PC-9 (cell line): ENCODE measurements at regions not wholly inside any gene's neighbourhood (a gene's known extent, or its start where the extent isn't known, plus 50 kb on each side); places are given as distances from the start of the nearest gene placed in this dataset.

Source experiments
- EZH2 ChIP-seq: fragments of 200-600 bp; sonication (generic); IDR thresholded peaks from 2 replicates; pipeline ENCODE4 v1.8.0; 2017; ENCODE audit warnings: antibody characterized with exemption, low read depth
- TF ChIP-seq, protein P1 (sequence below): fragments of 200-600 bp; sonication (generic); conservative IDR thresholded peaks from 2 replicates; pipeline ENCODE4 v1.6.1; 2017; ENCODE audit warnings: mixed run types, antibody characterized with exemption, mild to moderate bottlenecking, moderate library complexity

DNA sequence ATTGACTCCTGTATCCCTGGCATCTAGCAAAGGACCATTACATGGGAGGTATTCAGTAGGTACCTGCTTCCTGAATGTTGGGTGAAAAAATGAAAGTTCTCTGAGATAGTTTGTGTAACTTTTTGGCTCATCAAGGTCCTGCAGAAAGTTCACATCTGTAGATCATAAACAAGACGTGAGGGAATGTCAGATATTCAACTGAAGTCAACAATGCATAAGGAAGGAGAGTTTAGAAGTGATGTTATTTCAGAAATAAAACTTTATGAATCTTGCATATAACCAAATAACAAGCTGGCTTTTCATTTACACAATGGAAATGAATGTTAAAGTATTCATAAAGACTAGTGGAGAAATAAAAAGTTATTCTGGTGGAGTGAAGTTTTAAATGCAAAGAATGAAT, 73.4 kb upstream of the RBMS3 start:
- TF ChIP-seq, protein P1, sequence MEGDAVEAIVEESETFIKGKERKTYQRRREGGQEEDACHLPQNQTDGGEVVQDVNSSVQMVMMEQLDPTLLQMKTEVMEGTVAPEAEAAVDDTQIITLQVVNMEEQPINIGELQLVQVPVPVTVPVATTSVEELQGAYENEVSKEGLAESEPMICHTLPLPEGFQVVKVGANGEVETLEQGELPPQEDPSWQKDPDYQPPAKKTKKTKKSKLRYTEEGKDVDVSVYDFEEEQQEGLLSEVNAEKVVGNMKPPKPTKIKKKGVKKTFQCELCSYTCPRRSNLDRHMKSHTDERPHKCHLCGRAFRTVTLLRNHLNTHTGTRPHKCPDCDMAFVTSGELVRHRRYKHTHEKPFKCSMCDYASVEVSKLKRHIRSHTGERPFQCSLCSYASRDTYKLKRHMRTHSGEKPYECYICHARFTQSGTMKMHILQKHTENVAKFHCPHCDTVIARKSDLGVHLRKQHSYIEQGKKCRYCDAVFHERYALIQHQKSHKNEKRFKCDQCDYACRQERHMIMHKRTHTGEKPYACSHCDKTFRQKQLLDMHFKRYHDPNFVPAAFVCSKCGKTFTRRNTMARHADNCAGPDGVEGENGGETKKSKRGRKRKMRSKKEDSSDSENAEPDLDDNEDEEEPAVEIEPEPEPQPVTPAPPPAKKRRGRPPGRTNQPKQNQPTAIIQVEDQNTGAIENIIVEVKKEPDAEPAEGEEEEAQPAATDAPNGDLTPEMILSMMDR = no peak
- TF ChIP-seq EZH2 = no peak
